Panc1 (cell line): ENCODE measurements at regions not wholly inside any gene's neighbourhood (a gene's known extent, or its start where the extent isn't known, plus 50 kb on each side); places are given as distances from the start of the nearest gene placed in this dataset.

Experiments used
- ATAC-seq: fragments of 200-7000 bp; cut with Tn5 transposase; 2 replicates; pipeline ENCODE4 v1.9.1; 2020; ENCODE audit warnings: mild to moderate bottlenecking, moderate library complexity
- BruUV-seq: library from RNA; stranded (reverse); fragments of 400-500 nt; replicated peaks from 2 replicates; lab custom pipeline; 2021; lab: Mats Ljungman, UMichigan
- CTCF ChIA-PET: fragments of 300-600 bp; sonication (Branson Sonifier 250); formaldehyde crosslinking; loops from one replicate; lab custom pipeline; 2022; ENCODE audit warnings: antibody characterized with exemption; lab: Charles Lee
- POLR2A ChIA-PET: fragments of 300-600 bp; sonication (Branson Sonifier 250); formaldehyde crosslinking; loops from one replicate; lab custom pipeline; 2022; ENCODE audit warnings: antibody characterized with exemption; lab: Charles Lee
- DNase-seq: peaks from one replicate; pipeline ENCODE4 v3.0.0-alpha.2; 2010; ENCODE audit warnings: low read depth, low spot score
- H3K27ac ChIP-seq: 2 replicates; pipeline ENCODE4 v1.5.1; 2011; ENCODE audit warnings: mild to moderate bottlenecking, low read length, inconsistent platforms
- H3K27me3 ChIP-seq: fragments of 200-500 bp; sonication (Bioruptor generic); 2 replicates; pipeline ENCODE4 v1.6.0; 2014; ENCODE audit warnings: low read length, inconsistent platforms; ENCODE audit not compliant: control insufficient read depth, insufficient read depth
- H3K36me3 ChIP-seq: fragments of 200-500 bp; sonication (Bioruptor generic); 2 replicates; pipeline ENCODE4 v1.5.1; 2014; ENCODE audit warnings: inconsistent platforms, mild to moderate bottlenecking, low read length, moderate library complexity; ENCODE audit not compliant: control insufficient read depth, insufficient read depth
- H3K4me1 ChIP-seq: 2 replicates; pipeline ENCODE4 v1.5.1; 2011; ENCODE audit warnings: inconsistent platforms, mild to moderate bottlenecking, low read length, moderate library complexity; ENCODE audit not compliant: control insufficient read depth, insufficient read depth
- H3K4me3 ChIP-seq, 2 experiments: 2 replicates each; pipeline ENCODE4 v1.5.1; 2011 to 2012; ENCODE audit warnings: low read depth in 2 of 2, low read length in 2 of 2, mild to moderate bottlenecking in 2 of 2, inconsistent platforms in 1 of 2, moderate library complexity in 1 of 2
- H3K9me3 ChIP-seq: fragments of 200-500 bp; sonication (Bioruptor generic); 2 replicates; pipeline ENCODE4 v1.5.1; 2014; ENCODE audit warnings: low read depth, mild to moderate bottlenecking, inconsistent platforms, low read length, moderate library complexity; ENCODE audit not compliant: control insufficient read depth, insufficient read depth
- CTCF ChIP-seq: fragments of 450-650 bp; IDR thresholded peaks from 2 replicates; pipeline ENCODE4 v1.5.1; 2017; ENCODE audit warnings: mild to moderate bottlenecking
- POLR2AphosphoS5 ChIP-seq: IDR thresholded peaks from 2 replicates; pipeline ENCODE4 v1.6.1; 2012; ENCODE audit warnings: mild to moderate bottlenecking, low read depth, low read length, moderate library complexity
- SIN3A ChIP-seq: IDR thresholded peaks from 2 replicates; pipeline ENCODE4 v1.6.1; 2012; ENCODE audit warnings: low read depth, mild to moderate bottlenecking, low read length, moderate library complexity, borderline replicate concordance; ENCODE audit not compliant: insufficient read depth
- TCF7L2 ChIP-seq: IDR thresholded peaks from 2 replicates; pipeline ENCODE4 v1.6.1; 2011; ENCODE audit warnings: mild to moderate bottlenecking, low read depth, low read length, inconsistent platforms
- in situ Hi-C: cut with HindIII; loops from 2 replicates; pipeline ENCODE4 v1.10.0; 2016; ENCODE audit warnings: low sequenced_read_pairs, low pct_unique_long_range_greater_than_20kb
- intact Hi-C: fragments of 100-400 bp; cut with micrococcal nuclease; formaldehyde crosslinking; loops from one replicate; pipeline ENCODE4 v1.10.0; 2022; ENCODE audit not compliant: unreplicated experiment
- TF ChIP-seq, protein P1 (sequence below), 2 experiments: IDR thresholded peaks; 2 replicates each; pipeline ENCODE4 v1.6.1; 2011 to 2012; ENCODE audit warnings: low read depth in 2 of 2, control low read depth in 1 of 2, low read length in 1 of 2, mild to moderate bottlenecking in 1 of 2, moderate library complexity in 1 of 2; ENCODE audit not compliant: insufficient read depth in 1 of 2

- in situ Hi-C loops = no loop called here
- ATAC-seq = no peak
- ChIA-PET CTCF (no interaction called here), POLR2A (no interaction called here)
- no peak overlapping the region for H3K27ac ChIP-seq
- H3K27me3 ChIP-seq = no peaks in the 10 kb centered on the region
- H3K4me1 ChIP-seq = peaks cover 5% of the 10 kb centered on the region; the same call in 1 of the 2 replicates
- H3K4me3 ChIP-seq = no peak overlapping the region
- intact Hi-C loops = no loop called here
- no peak for DNase-seq
- no peaks in the 10 kb centered on the region for H3K36me3 ChIP-seq
- TF ChIP-seq POLR2AphosphoS5 (no peak), TCF7L2 (no peak), SIN3A (no peak), CTCF (no peak)
- TF ChIP-seq, protein P1, sequence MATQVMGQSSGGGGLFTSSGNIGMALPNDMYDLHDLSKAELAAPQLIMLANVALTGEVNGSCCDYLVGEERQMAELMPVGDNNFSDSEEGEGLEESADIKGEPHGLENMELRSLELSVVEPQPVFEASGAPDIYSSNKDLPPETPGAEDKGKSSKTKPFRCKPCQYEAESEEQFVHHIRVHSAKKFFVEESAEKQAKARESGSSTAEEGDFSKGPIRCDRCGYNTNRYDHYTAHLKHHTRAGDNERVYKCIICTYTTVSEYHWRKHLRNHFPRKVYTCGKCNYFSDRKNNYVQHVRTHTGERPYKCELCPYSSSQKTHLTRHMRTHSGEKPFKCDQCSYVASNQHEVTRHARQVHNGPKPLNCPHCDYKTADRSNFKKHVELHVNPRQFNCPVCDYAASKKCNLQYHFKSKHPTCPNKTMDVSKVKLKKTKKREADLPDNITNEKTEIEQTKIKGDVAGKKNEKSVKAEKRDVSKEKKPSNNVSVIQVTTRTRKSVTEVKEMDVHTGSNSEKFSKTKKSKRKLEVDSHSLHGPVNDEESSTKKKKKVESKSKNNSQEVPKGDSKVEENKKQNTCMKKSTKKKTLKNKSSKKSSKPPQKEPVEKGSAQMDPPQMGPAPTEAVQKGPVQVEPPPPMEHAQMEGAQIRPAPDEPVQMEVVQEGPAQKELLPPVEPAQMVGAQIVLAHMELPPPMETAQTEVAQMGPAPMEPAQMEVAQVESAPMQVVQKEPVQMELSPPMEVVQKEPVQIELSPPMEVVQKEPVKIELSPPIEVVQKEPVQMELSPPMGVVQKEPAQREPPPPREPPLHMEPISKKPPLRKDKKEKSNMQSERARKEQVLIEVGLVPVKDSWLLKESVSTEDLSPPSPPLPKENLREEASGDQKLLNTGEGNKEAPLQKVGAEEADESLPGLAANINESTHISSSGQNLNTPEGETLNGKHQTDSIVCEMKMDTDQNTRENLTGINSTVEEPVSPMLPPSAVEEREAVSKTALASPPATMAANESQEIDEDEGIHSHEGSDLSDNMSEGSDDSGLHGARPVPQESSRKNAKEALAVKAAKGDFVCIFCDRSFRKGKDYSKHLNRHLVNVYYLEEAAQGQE (IDR thresholded peaks at IDR 0.05; ENCODE audit: insufficient read depth in 1 of 2, low read depth in 2 of 2, low read length in 1 of 2) = no peak
- no TSS peak for BruUV-seq
- no peaks in the 10 kb centered on the region for H3K9me3 ChIP-seq
Observed at GRCh38 chr22:27205492-27206373, 548.3 kb downstream of the MIAT start.

- no peak for ATAC-seq
Observed at GRCh38 chr22:27206374-27207133, 549.2 kb downstream of the MIAT start.

More at GRCh38 chr22:27206374-27207133, 549.2 kb downstream of the MIAT start:
- Histone ChIP-seq H3K4me3 (no peak overlapping the region), H3K27ac (no peak overlapping the region), H3K4me1 (peaks cover 5% of the 10 kb centered on the region; the same call in 1 of the 2 replicates), H3K27me3 (no peaks in the 10 kb centered on the region), H3K36me3 (no peaks in the 10 kb centered on the region), H3K9me3 (no peaks in the 10 kb centered on the region)
- no peak for DNase-seq
- BruUV-seq = no TSS peak
- in situ Hi-C loops = no loop called here
- TF ChIP-seq, protein P1 (IDR thresholded peaks at IDR 0.05; ENCODE audit: insufficient read depth in 1 of 2, low read depth in 2 of 2, low read length in 1 of 2) = no peak
- TF ChIP-seq POLR2AphosphoS5 (no peak), TCF7L2 (no peak), CTCF (no peak), SIN3A (no peak)
- ChIA-PET CTCF (no interaction called here), POLR2A (no interaction called here)
- intact Hi-C loops = no loop called here
